Heart right ventricle (tissue), 16 donors: ENCODE measurements at regions not wholly inside any gene's neighbourhood (a gene's known extent, or its start where the extent isn't known, plus 50 kb on each side); places are given as distances from the start of the nearest gene placed in this dataset.

Source experiments
- ATAC-seq, 8 donors: fragments of 200-7000 bp; cut with Tn5 transposase; one replicate each; pipeline ENCODE4 v1.9.1; 2020; ENCODE audit warnings: mild to moderate bottlenecking in 8 of 8, moderate library complexity in 8 of 8, moderate number of reproducible peaks in 1 of 8
- DNase-seq, 2 donors: peaks; one replicate each; pipeline ENCODE4 v3.0.0-alpha.2; 2020
- H3K27ac ChIP-seq, 10 donors: fragments of 200-600 bp; sonication (generic) in 2 of 10; one replicate each; pipeline versions ENCODE4 v1.5.0 to v1.8.0; 2020 to 2022; ENCODE audit warnings: mild to moderate bottlenecking in 3 of 10
- H3K27me3 ChIP-seq, 7 donors: fragments of 200-600 bp; one replicate each; pipeline ENCODE4 v1.8.0; 2021 to 2022; ENCODE audit warnings: mild to moderate bottlenecking in 2 of 7
- H3K36me3 ChIP-seq, 9 donors: fragments of 200-600 bp; sonication (generic) in 1 of 9; one replicate each; pipeline versions ENCODE4 v1.5.0 to v1.8.0; 2020 to 2022; ENCODE audit warnings: mild to moderate bottlenecking in 2 of 9
- H3K4me1 ChIP-seq, 9 donors: fragments of 200-600 bp; sonication (generic) in 1 of 9; one replicate each; pipeline versions ENCODE4 v1.5.0 to v1.8.0; 2020 to 2022; ENCODE audit warnings: mild to moderate bottlenecking in 4 of 9
- H3K4me3 ChIP-seq, 10 donors: fragments of 200-600 bp; sonication (generic) in 2 of 10; one replicate each; pipeline versions ENCODE4 v1.5.0 to v1.8.0; 2020 to 2022; ENCODE audit warnings: mild to moderate bottlenecking in 7 of 10, moderate library complexity in 2 of 10
- H3K9me3 ChIP-seq, 11 donors: fragments of 200-600 bp in 10 of 11; sonication (generic) in 2 of 11; one replicate each; pipeline versions ENCODE4 v1.5.0 to v1.8.0; 2013 to 2022; ENCODE audit warnings: mild to moderate bottlenecking in 2 of 11, control low read depth in 1 of 11, moderate library complexity in 1 of 11
- WGBS, 2 donors: extraction: QIAGEN DNeasy Blood & Tissue Kit; methylation state at CpG; one replicate each; pipeline ENCODE4 v1.1.7; 2013; ENCODE audit warnings: inconsistent platforms in 1 of 2; 5-methylcytosine and 5-hydroxymethylcytosine counted together
- intact Hi-C, 10 donors: fragments of 100-400 bp; cut with DNase I; formaldehyde crosslinking; loops; one replicate each; pipeline versions ENCODE4 v1.11.1 to v1.14.2; 2022
- TF ChIP-seq, protein P1 (sequence below), 9 donors: fragments of 200-600 bp; sonication (generic) in 2 of 9; IDR thresholded peaks; one replicate each; pipeline versions ENCODE4 v1.5.0 to v1.8.0; 2021 to 2022; ENCODE audit warnings: antibody characterized with exemption in 9 of 9, mild to moderate bottlenecking in 5 of 9, moderate library complexity in 1 of 9
- donor health status: Arrhythmogenic right ventricular cardiomyopathy.
- donor health status: ischemic (EF 13 %, LVEDD 7.1; RV severe dilation, severe dysfunction).
- donor health status: healthy with polysubstance abuse.
- donor health status: DM: no; HTN: yes; CAD: no.
- donor health status: DM: no; HTN: no; CAD: no.
- donor health status: ischemic (EF 25% LVEDD 6.9; RV normal size, moderate dysfunction).
- donor health status: ischemic (EF 25% LVEDD 5.7; RV mildly dilated, moderate dysfunction).
- donor health status: healthy.
- donor health status: DM: yes; HTN: yes; CAD: no.
- donor health status: Ischemic cardiomyopathy.
- donor health status: ischemic (EF 35%, LVEDD 5.7; RV mildly dilated, moderate dysfunction).
- donor health status: nonischemic (EF 11% LVEDD 7.7; RV severe dilation, severe dysfunction).
- donor health status: DM: yes; HTN: yes; CAD: no.
- donor health status: PGD.
- donor health status: ischemic (EF 29% LVEDD 5.4; RV normal size, mild dysfunction).
- donor health status: nonischemic (EF 23%, LVEDD 6.1; RV moderate dilation, normal function).

DNA sequence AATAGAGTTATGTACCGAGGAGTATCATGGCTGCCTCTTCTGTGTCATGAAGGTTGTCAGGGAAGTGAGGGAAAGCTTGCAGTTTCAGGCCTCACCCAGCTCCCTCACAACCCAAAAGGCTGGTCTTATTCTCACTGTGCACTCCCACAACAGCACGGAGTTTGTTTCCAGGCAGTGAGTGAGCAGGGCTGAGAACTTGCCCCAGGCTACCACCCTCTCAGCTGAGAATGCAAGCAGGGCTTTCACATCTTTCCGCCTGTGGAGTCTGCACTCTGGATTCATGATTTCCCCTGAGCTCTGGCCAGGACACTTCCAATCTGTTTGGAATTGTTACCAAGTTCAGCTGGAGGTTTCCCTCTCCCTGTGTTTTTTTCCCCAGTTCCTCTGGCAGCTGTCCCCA, 2284.7 kb upstream of the PCDH20 start:
- intact Hi-C loops = no loop called here
- H3K4me3 ChIP-seq = no peak overlapping the region
- TF ChIP-seq, protein P1, sequence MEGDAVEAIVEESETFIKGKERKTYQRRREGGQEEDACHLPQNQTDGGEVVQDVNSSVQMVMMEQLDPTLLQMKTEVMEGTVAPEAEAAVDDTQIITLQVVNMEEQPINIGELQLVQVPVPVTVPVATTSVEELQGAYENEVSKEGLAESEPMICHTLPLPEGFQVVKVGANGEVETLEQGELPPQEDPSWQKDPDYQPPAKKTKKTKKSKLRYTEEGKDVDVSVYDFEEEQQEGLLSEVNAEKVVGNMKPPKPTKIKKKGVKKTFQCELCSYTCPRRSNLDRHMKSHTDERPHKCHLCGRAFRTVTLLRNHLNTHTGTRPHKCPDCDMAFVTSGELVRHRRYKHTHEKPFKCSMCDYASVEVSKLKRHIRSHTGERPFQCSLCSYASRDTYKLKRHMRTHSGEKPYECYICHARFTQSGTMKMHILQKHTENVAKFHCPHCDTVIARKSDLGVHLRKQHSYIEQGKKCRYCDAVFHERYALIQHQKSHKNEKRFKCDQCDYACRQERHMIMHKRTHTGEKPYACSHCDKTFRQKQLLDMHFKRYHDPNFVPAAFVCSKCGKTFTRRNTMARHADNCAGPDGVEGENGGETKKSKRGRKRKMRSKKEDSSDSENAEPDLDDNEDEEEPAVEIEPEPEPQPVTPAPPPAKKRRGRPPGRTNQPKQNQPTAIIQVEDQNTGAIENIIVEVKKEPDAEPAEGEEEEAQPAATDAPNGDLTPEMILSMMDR (IDR thresholded peaks at IDR 0.05) = no peak
- no peaks in the 10 kb centered on the region for H3K4me1 ChIP-seq
- H3K36me3 ChIP-seq = no peaks in the 10 kb centered on the region
- H3K27ac ChIP-seq = no peak overlapping the region
- H3K9me3 ChIP-seq = peaks cover 0 to 10% (median 0%) of the 10 kb centered on the region in 11 donors
- H3K27me3 ChIP-seq = no peaks in the 10 kb centered on the region
- DNase-seq (no peak), ATAC-seq (no peak)
- 59 to 65% methylated on average over 3 of the region's 3 CpGs for WGBS, 2 donors

DNA sequence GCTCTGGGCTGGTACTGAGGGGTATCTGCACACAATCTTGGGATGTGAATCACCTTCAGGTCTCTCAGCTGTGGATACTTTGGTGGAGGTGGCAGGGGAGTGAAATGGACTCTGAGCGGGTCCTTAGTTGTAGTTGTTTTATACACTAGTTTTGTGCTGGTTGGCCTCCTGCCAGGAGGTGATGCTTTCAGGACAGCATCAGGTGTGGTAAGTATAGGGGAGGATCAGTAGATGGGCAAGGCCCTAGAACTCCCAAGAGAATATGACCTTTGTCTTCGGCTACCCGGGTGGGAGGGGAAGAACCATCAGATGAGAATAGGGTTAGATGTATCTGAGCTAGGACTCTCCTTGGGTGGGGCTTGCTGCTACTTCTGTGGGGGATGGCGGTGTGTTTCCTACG, 2284.3 kb upstream of the PCDH20 start:
- ATAC-seq (no peak), DNase-seq (no peak)
- H3K9me3 ChIP-seq = peaks cover 0 to 12% (median 0%) of the 10 kb centered on the region in 11 donors
- 87 to 91% methylated on average over 5 of the region's 5 CpGs for WGBS, 2 donors
- H3K27ac ChIP-seq = no peak overlapping the region
- TF ChIP-seq, protein P1 (IDR thresholded peaks at IDR 0.05) = no peak
- no peaks in the 10 kb centered on the region for H3K27me3 ChIP-seq
- intact Hi-C loops = no loop called here
- no peak overlapping the region for H3K4me3 ChIP-seq
- no peaks in the 10 kb centered on the region for H3K4me1 ChIP-seq
- H3K36me3 ChIP-seq = no peaks in the 10 kb centered on the region

DNA sequence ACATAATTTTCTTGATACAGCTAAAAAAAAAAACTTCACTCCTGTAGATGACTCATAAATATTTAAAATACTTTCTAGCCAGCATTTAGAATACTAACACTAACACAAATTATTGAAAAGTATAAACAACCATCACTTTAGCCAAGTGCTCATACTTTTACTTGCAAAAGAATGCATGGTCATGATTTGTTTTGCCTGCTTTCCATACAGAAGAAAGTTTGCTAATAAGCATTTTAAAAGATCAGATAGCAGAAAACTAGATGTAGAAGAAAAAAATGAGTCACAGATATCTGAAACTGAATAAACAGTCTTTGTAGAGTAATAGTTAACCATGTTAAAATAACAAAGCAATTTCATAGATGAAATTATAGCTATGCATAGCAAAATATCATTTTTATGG, 2280.4 kb upstream of the PCDH20 start:
- intact Hi-C loops = no loop called here
- no peak overlapping the region for H3K4me3 ChIP-seq
- TF ChIP-seq, protein P1 (IDR thresholded peaks at IDR 0.05) = no peak

DNA sequence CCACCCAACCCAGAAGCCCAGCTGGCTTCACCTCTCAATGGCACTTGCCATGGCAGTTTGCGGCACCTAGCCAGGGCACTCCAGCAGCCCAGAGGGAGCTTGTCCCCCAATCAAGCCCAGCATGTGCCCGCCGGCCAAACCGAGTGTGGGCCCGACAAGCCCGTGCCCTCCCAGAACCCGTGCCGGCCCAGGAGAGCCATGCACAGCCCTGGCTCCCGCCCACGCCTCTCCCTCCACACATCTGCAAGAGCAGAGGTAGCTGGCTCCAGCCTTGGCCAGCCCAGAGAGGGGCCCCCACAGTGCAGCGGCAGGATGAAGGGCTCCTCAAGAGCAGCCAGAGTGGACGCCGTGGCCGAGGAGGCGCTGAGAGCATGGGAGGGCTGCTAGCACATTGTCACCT, 2278.0 kb upstream of the PCDH20 start:
- TF ChIP-seq, protein P1 (IDR thresholded peaks at IDR 0.05) = no peak
- Histone ChIP-seq H3K27ac (no peak overlapping the region), H3K27me3 (no peaks in the 10 kb centered on the region), H3K36me3 (no peaks in the 10 kb centered on the region), H3K9me3 (peaks cover 0 to 19% (median 0%) of the 10 kb centered on the region in 11 donors), H3K4me1 (no peaks in the 10 kb centered on the region), H3K4me3 (no peak overlapping the region)
- DNase-seq = no peak
- intact Hi-C loops = no loop called here
- ATAC-seq = no peak
- 87 to 94% methylated on average over 15 of the region's 15 CpGs for WGBS, 2 donors

More for the DNA sequence above, 2280.4 kb upstream of the PCDH20 start:
- no peaks in the 10 kb centered on the region for H3K4me1 ChIP-seq
- no peaks in the 10 kb centered on the region for H3K27me3 ChIP-seq
- peaks cover 0 to 19% (median 0%) of the 10 kb centered on the region in 11 donors for H3K9me3 ChIP-seq
- H3K27ac ChIP-seq = no peak overlapping the region
- H3K36me3 ChIP-seq = no peaks in the 10 kb centered on the region
- ATAC-seq = no peak
- DNase-seq = no peak
